PFSK-1 (cell line): ENCODE measurements at regions not wholly inside any gene's neighbourhood (a gene's known extent, or its start where the extent isn't known, plus 50 kb on each side); places are given as distances from the start of the nearest gene placed in this dataset.

Experiments
- POLR2AphosphoS5 ChIP-seq: IDR thresholded peaks from 2 replicates; pipeline ENCODE4 v1.6.1; 2012; ENCODE audit warnings: low read depth, mild to moderate bottlenecking, control low read depth, low read length, moderate library complexity
- REST ChIP-seq, 2 experiments: IDR thresholded peaks; 2 replicates each; pipeline versions ENCODE4 v1.6.1 to v1.8.0; 2011 to 2012; ENCODE audit warnings: low read depth in 2 of 2, low read length in 2 of 2, control low read depth in 1 of 2, inconsistent platforms in 1 of 2, mild to moderate bottlenecking in 1 of 2, moderate library complexity in 1 of 2; ENCODE audit not compliant: insufficient read depth in 1 of 2
- SIN3A ChIP-seq: IDR thresholded peaks from 2 replicates; pipeline ENCODE4 v1.6.1; 2012; ENCODE audit warnings: mild to moderate bottlenecking, low read length, moderate library complexity, borderline replicate concordance; ENCODE audit not compliant: insufficient read depth
- TAF1 ChIP-seq: IDR thresholded peaks from 2 replicates; pipeline ENCODE4 v1.6.1; 2012; ENCODE audit warnings: low read length, control low read depth, borderline replicate concordance; ENCODE audit not compliant: insufficient read depth

- TF ChIP-seq POLR2AphosphoS5: no peak
- no peak for TF ChIP-seq REST (IDR thresholded peaks at IDR 0.05; ENCODE audit: insufficient read depth in 1 of 2, low read depth in 2 of 2, low read length in 2 of 2)
- TF ChIP-seq TAF1: no peak
- no peak for TF ChIP-seq SIN3A
Measured at GRCh38 chr1:60290393-60290792, 216.8 kb upstream of the C1orf87 start.
